ENCODE measurements at regions not wholly inside any gene's neighbourhood (a gene's known extent, or its start where the extent isn't known, plus 50 kb on each side); places are given as distances from the start of the nearest gene placed in this dataset.

DNA sequence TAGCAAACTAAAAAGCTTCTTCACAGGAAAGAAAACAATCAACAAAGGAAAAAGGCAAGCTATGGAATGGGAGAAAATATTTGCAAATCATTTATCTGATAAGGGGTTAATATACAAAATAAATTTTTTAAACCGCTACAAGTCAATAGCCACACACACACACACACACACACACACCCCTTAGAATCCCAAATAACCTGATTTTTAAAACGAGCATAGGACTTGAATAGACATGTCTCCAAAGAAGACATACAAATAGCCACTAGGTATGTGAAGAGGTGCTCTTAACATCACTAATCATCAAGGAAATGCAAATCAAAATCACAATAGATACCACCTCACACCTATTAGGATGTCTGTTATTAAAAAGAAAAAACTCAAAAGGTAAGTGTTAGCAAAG, 187.7 kb downstream of the TRIM27 start:
- TF ChIP-seq, protein P1, sequence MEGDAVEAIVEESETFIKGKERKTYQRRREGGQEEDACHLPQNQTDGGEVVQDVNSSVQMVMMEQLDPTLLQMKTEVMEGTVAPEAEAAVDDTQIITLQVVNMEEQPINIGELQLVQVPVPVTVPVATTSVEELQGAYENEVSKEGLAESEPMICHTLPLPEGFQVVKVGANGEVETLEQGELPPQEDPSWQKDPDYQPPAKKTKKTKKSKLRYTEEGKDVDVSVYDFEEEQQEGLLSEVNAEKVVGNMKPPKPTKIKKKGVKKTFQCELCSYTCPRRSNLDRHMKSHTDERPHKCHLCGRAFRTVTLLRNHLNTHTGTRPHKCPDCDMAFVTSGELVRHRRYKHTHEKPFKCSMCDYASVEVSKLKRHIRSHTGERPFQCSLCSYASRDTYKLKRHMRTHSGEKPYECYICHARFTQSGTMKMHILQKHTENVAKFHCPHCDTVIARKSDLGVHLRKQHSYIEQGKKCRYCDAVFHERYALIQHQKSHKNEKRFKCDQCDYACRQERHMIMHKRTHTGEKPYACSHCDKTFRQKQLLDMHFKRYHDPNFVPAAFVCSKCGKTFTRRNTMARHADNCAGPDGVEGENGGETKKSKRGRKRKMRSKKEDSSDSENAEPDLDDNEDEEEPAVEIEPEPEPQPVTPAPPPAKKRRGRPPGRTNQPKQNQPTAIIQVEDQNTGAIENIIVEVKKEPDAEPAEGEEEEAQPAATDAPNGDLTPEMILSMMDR (IDR thresholded peaks at IDR 0.05; ENCODE audit: insufficient read depth, low read depth, low read length) = no peak
- TF ChIP-seq EZH2 (IDR thresholded peaks at IDR 0.05; ENCODE audit: insufficient read depth, low read length) = no peak
